GM10266 (cell line): ENCODE measurements at regions not wholly inside any gene's neighbourhood (a gene's known extent, or its start where the extent isn't known, plus 50 kb on each side); places are given as distances from the start of the nearest gene placed in this dataset.
"Not testable (repeated sequence)": the region's sequence is repeated elsewhere in the genome, so short reads cannot be mapped to it uniquely, and the experiment has no call there.

Experiments used
- DNase-seq: peaks from one replicate; pipeline ENCODE4 v3.0.0; 2012; ENCODE audit errors: extremely low spot score
- CTCF ChIP-seq: IDR thresholded peaks from 2 replicates; pipeline ENCODE4 v1.5.1; 2012; ENCODE audit warnings: mild to moderate bottlenecking, low read depth; ENCODE audit not compliant: control insufficient read depth, insufficient read depth; ENCODE audit errors: missing control alignments

GRCh38 chr1:114250683-114251572 lies 97.3 kb upstream of the SYT6 start:
- DNase-seq: no peak

GRCh38 chr1:114249691-114250090 lies 96.0 kb upstream of the SYT6 start:
- DNase-seq: no peak
- no peak for TF ChIP-seq CTCF

More at GRCh38 chr1:114250683-114251572, 97.3 kb upstream of the SYT6 start:
- TF ChIP-seq CTCF: no peak

- no peak for TF ChIP-seq CTCF
- no peak for DNase-seq
Observed at GRCh38 chr1:114248162-114248561, 94.5 kb upstream of the SYT6 start.

GRCh38 chr1:114242531-114243210 lies 89.0 kb upstream of the SYT6 start:
- DNase-seq: not testable (repeated sequence)

GRCh38 chr1:114238053-114238452 lies 84.4 kb upstream of the SYT6 start:
- no peak for DNase-seq
- TF ChIP-seq CTCF: no peak

- TF ChIP-seq CTCF: no peak
- DNase-seq: no peak
Observed at GRCh38 chr1:114236517-114236916, 82.8 kb upstream of the SYT6 start.

GRCh38 chr1:114235960-114236359 lies 82.3 kb upstream of the SYT6 start:
- no peak for DNase-seq
- no peak for TF ChIP-seq CTCF
